Central memory CD8-positive, alpha-beta T cell (primary cell): ENCODE measurements at regions not wholly inside any gene's neighbourhood (a gene's known extent, or its start where the extent isn't known, plus 50 kb on each side); places are given as distances from the start of the nearest gene placed in this dataset.

Experiments used
- ATAC-seq: fragments of 150-1000 bp; cut with Tn5 transposase; replicated peaks from 2 replicates; pipeline ENCODE4 v1.10.0; 2022; ENCODE audit warnings: mild to moderate bottlenecking, moderate FRiP score, moderate number of reproducible peaks; ENCODE audit not compliant: poor library complexity, severe bottlenecking; ENCODE audit errors: extremely low read depth
- DNase-seq, 2 donors: peaks; one replicate each; pipeline ENCODE4 v3.0.0; 2021; ENCODE audit warnings: low spot score in 2 of 2
- H3K27ac Mint-ChIP-seq: one replicate; pipeline ENCODE4 v1.8.0; 2022; ENCODE audit warnings: low read depth, mild to moderate bottlenecking, moderate library complexity, mixed read lengths
- H3K27me3 Mint-ChIP-seq: one replicate; pipeline ENCODE4 v1.8.0; 2022; ENCODE audit warnings: mixed read lengths
- H3K36me3 Mint-ChIP-seq: one replicate; pipeline ENCODE4 v1.8.0; 2022; ENCODE audit warnings: mild to moderate bottlenecking, moderate library complexity, mixed read lengths; ENCODE audit not compliant: insufficient read depth
- H3K4me1 Mint-ChIP-seq: one replicate; pipeline ENCODE4 v1.8.0; 2022; ENCODE audit warnings: mixed read lengths
- H3K4me3 Mint-ChIP-seq: one replicate; pipeline ENCODE4 v1.8.0; 2022; ENCODE audit warnings: mild to moderate bottlenecking, moderate library complexity, mixed read lengths
- H3K9me3 Mint-ChIP-seq: one replicate; pipeline ENCODE4 v1.8.0; 2022; ENCODE audit warnings: mixed read lengths

GRCh38 chr22:48566741-48567140, 1260.9 kb downstream of the BRD1 start:
- Mint-ChIP-seq H3K36me3 (no peaks in the 10 kb centered on the region), H3K4me1 (no peaks in the 10 kb centered on the region), H3K9me3 (peaks cover 13% of the 10 kb centered on the region), H3K4me3 (no peak overlapping the region), H3K27ac (no peak overlapping the region), H3K27me3 (peaks cover 4% of the 10 kb centered on the region)
- no peak for DNase-seq
- no peak for ATAC-seq

- ATAC-seq (no peak), DNase-seq (no peak)
- H3K27ac Mint-ChIP-seq, result no peak overlapping the region
- no peaks in the 10 kb centered on the region for H3K4me1 Mint-ChIP-seq
- no peak overlapping the region for H3K4me3 Mint-ChIP-seq
- H3K27me3 Mint-ChIP-seq, result no peaks in the 10 kb centered on the region
- no peaks in the 10 kb centered on the region for H3K36me3 Mint-ChIP-seq
- H3K9me3 Mint-ChIP-seq, result peaks cover 10% of the 10 kb centered on the region
These were observed 1261.7 kb downstream of the BRD1 start for GRCh38 chr22:48565901-48566501.

GRCh38 chr22:48564995-48565394, 1262.7 kb downstream of the BRD1 start:
- no peaks in the 10 kb centered on the region for H3K36me3 Mint-ChIP-seq
- H3K27ac Mint-ChIP-seq, result no peak overlapping the region
- H3K4me1 Mint-ChIP-seq, result no peaks in the 10 kb centered on the region
- H3K27me3 Mint-ChIP-seq, result no peaks in the 10 kb centered on the region
- ATAC-seq (no peak), DNase-seq (no peak)
- no peak overlapping the region for H3K4me3 Mint-ChIP-seq
- H3K9me3 Mint-ChIP-seq, result peaks cover 2% of the 10 kb centered on the region

- no peaks in the 10 kb centered on the region for H3K9me3 Mint-ChIP-seq
- H3K27ac Mint-ChIP-seq, result no peak overlapping the region
- H3K4me3 Mint-ChIP-seq, result no peak overlapping the region
- DNase-seq (no peak), ATAC-seq (no peak)
- peaks cover 2% of the 10 kb centered on the region for H3K36me3 Mint-ChIP-seq
- H3K4me1 Mint-ChIP-seq, result no peaks in the 10 kb centered on the region
- H3K27me3 Mint-ChIP-seq, result no peaks in the 10 kb centered on the region
These were observed 1263.7 kb downstream of the BRD1 start for GRCh38 chr22:48563966-48564330.

- Mint-ChIP-seq H3K4me1 (no peaks in the 10 kb centered on the region), H3K27me3 (no peaks in the 10 kb centered on the region), H3K27ac (no peak overlapping the region), H3K4me3 (no peak overlapping the region), H3K36me3 (peaks cover 2% of the 10 kb centered on the region), H3K9me3 (no peaks in the 10 kb centered on the region)
- no peak for ATAC-seq
- DNase-seq, result no peak
These were observed 1264.3 kb downstream of the BRD1 start for GRCh38 chr22:48563118-48563965.

- Mint-ChIP-seq H3K4me3 (no peak overlapping the region), H3K9me3 (no peaks in the 10 kb centered on the region), H3K27me3 (no peaks in the 10 kb centered on the region), H3K36me3 (peaks cover 2% of the 10 kb centered on the region), H3K27ac (no peak overlapping the region), H3K4me1 (no peaks in the 10 kb centered on the region)
- DNase-seq (no peak), ATAC-seq (no peak)
These were observed 1266.0 kb downstream of the BRD1 start for GRCh38 chr22:48561676-48562075.

GRCh38 chr22:48560836-48561235, 1266.8 kb downstream of the BRD1 start:
- Mint-ChIP-seq H3K4me3 (no peak overlapping the region), H3K36me3 (peaks cover 2% of the 10 kb centered on the region), H3K4me1 (no peaks in the 10 kb centered on the region), H3K9me3 (no peaks in the 10 kb centered on the region), H3K27me3 (no peaks in the 10 kb centered on the region), H3K27ac (no peak overlapping the region)
- no peak for DNase-seq
- no peak for ATAC-seq

- Mint-ChIP-seq H3K36me3 (peaks cover 2% of the 10 kb centered on the region), H3K4me1 (no peaks in the 10 kb centered on the region), H3K27me3 (no peaks in the 10 kb centered on the region), H3K4me3 (no peak overlapping the region), H3K9me3 (no peaks in the 10 kb centered on the region), H3K27ac (no peak overlapping the region)
- ATAC-seq (no peak), DNase-seq (no peak)
These were observed 1267.3 kb downstream of the BRD1 start for GRCh38 chr22:48560389-48560751.

- ATAC-seq, result no peak
- no peaks in the 10 kb centered on the region for H3K27me3 Mint-ChIP-seq
- H3K4me1 Mint-ChIP-seq, result no peaks in the 10 kb centered on the region
- H3K36me3 Mint-ChIP-seq, result peaks cover 2% of the 10 kb centered on the region
- no peak for DNase-seq
- no peak overlapping the region for H3K27ac Mint-ChIP-seq
- no peak overlapping the region for H3K4me3 Mint-ChIP-seq
- no peaks in the 10 kb centered on the region for H3K9me3 Mint-ChIP-seq
These were observed 1267.9 kb downstream of the BRD1 start for GRCh38 chr22:48559647-48560388.

GRCh38 chr22:48558606-48559402, 1268.9 kb downstream of the BRD1 start:
- H3K27ac Mint-ChIP-seq, result no peak overlapping the region
- H3K4me3 Mint-ChIP-seq, result no peak overlapping the region
- no peak for ATAC-seq
- H3K27me3 Mint-ChIP-seq, result no peaks in the 10 kb centered on the region
- DNase-seq, result no peak
- H3K9me3 Mint-ChIP-seq, result no peaks in the 10 kb centered on the region
- H3K36me3 Mint-ChIP-seq, result peaks cover 2% of the 10 kb centered on the region
- no peaks in the 10 kb centered on the region for H3K4me1 Mint-ChIP-seq

- Mint-ChIP-seq H3K36me3 (peaks cover 2% of the 10 kb centered on the region), H3K27me3 (no peaks in the 10 kb centered on the region), H3K9me3 (no peaks in the 10 kb centered on the region), H3K4me1 (no peaks in the 10 kb centered on the region), H3K27ac (no peak overlapping the region), H3K4me3 (no peak overlapping the region)
- DNase-seq (no peak), ATAC-seq (no peak)
These were observed 1269.7 kb downstream of the BRD1 start for GRCh38 chr22:48558016-48558415.

GRCh38 chr22:48557473-48557872, 1270.2 kb downstream of the BRD1 start:
- H3K27ac Mint-ChIP-seq, result no peak overlapping the region
- peaks cover 2% of the 10 kb centered on the region for H3K36me3 Mint-ChIP-seq
- H3K9me3 Mint-ChIP-seq, result no peaks in the 10 kb centered on the region
- DNase-seq (no peak), ATAC-seq (no peak)
- no peaks in the 10 kb centered on the region for H3K4me1 Mint-ChIP-seq
- no peak overlapping the region for H3K4me3 Mint-ChIP-seq
- H3K27me3 Mint-ChIP-seq, result no peaks in the 10 kb centered on the region
